Stimulated activated CD4-positive, alpha-beta T cell treated with anti-CD3 and anti-CD28 coated beads, Interleukin-12 subunit alpha, Interleukin-12 subunit beta, amount 100 ng/mL, for 24 hours (primary cell): ENCODE measurements at regions not wholly inside any gene's neighbourhood (a gene's known extent, or its start where the extent isn't known, plus 50 kb on each side); places are given as distances from the start of the nearest gene placed in this dataset.

ENCODE experiments used
- DNase-seq, 2 experiments: peaks; one replicate each; pipeline ENCODE4 v3.0.0-alpha.2; 2020; ENCODE audit warnings: low read depth in 2 of 2

DNA sequence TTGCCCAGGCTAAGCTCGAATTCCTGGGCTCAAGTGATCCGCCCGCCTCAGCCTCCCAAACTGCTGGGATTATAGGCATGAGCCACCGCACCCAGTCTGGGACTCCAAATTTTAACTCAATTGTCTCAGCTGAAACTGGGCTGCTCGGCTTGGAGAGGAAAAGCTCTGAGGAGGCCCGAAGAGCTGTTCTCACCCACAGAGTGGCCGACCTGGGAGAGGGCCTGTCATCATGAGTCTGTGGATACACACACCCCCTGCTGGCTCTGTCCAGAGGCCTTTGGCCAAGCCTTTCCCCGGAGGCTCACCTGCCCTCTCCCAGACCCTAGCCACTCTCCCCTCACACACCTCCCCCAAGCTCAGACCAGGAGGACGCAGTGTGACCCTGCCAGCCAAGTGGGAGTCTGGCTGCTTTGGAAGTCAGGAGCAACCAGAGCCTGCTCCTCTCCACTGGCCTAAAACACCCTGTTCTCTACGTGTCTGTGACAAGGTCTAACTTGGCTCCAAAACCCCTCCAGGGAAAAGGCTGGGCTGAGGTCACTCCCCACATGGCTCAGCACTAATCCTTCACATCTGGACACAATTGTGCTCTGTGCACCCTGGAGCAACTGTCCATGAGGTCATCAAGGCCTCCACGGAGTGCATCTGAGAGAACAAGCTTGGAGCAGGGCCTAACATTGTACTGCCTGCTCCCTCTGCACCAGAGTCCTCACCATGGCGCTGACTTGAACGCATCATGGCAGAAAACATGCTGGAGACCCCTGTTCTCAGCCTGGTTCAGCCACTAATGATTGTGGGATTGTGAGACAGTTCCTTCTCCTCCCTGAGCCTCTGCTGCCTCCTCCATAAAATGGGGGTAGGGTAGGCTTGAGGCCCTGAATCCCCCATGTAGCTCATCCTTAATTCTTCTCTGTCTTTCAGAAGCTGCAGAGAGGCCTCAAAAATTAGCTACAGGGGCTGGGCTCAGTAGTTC lies 49.9 kb upstream of the RAB6C start:
- DNase-seq = no peak
